ENCODE measurements at regions not wholly inside any gene's neighbourhood (a gene's known extent, or its start where the extent isn't known, plus 50 kb on each side); places are given as distances from the start of the nearest gene placed in this dataset.

DNA sequence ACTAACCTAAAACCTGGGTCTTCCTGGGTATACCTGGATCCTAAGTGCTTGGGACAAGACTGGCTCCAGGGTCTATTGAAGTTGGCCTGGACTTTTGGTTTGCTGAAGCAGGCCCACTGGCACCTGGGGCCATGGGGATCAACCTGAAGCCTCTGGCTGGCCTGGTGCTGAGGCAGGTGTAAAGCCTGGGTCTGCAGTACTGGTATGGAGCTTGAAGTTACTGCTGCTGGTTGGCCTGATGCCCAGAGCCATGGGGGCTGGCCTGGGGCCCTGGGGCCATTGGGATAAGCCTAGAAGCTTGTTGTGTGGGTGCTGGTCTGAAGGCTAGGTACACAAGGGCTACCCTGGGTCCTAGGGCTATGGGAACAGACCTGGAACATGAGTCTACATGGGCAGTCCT, 743.2 kb upstream of the GRIA3 start:
- H4K12ac ChIP-seq (ENCODE audit: low read depth, low read length) = no peak overlapping the region
- H4K8ac ChIP-seq (ENCODE audit: low read depth, low read length) = no peak overlapping the region
- H3K23ac ChIP-seq (ENCODE audit: low read length) = no peak overlapping the region
- H3K9ac ChIP-seq (ENCODE audit: low read length) = no peak overlapping the region
- no peak overlapping the region for H2BK12ac ChIP-seq (ENCODE audit: low read length)
- no peak overlapping the region for H2BK120ac ChIP-seq (ENCODE audit: insufficient read depth, low read length, poor library complexity)
- H3K4ac ChIP-seq (ENCODE audit: low read depth, low read length) = no peak overlapping the region
- no peak overlapping the region for H4K91ac ChIP-seq (ENCODE audit: low read depth, low read length)
- H3K18ac ChIP-seq (ENCODE audit: low read length) = no peak overlapping the region
- H2AFZ ChIP-seq (ENCODE audit: insufficient read depth, low read length, poor library complexity) = no peak overlapping the region
- no peaks in the 10 kb centered on the region for H3K36me3 ChIP-seq (ENCODE audit: control insufficient read depth in 1 of 2, insufficient read depth in 2 of 2, low read length in 2 of 2)
- H2BK5ac ChIP-seq (ENCODE audit: low read depth, low read length, poor library complexity) = no peak overlapping the region
- no peaks in the 10 kb centered on the region for H3K27me3 ChIP-seq (ENCODE audit: insufficient read depth, low read length)
- no peak overlapping the region for H3K4me2 ChIP-seq (ENCODE audit: low read length)
- no peak overlapping the region for H3K14ac ChIP-seq (ENCODE audit: low read length)
- no peaks in the 10 kb centered on the region for H3K79me1 ChIP-seq (ENCODE audit: low read length)
- H3K79me2 ChIP-seq (ENCODE audit: control insufficient read depth, insufficient read depth, low read length, poor library complexity) = no peaks in the 10 kb centered on the region
- H3K4me3 ChIP-seq (ENCODE audit: low read depth, low read length) = no peak overlapping the region
- no peak overlapping the region for H2AK5ac ChIP-seq (ENCODE audit: low read length)
- no peak for DNase-seq
- no peak overlapping the region for H3K27ac ChIP-seq (ENCODE audit: low read depth, low read length)
- H3K9me3 ChIP-seq (ENCODE audit: insufficient read depth, low read depth, low read length) = no peaks in the 10 kb centered on the region
- no peaks in the 10 kb centered on the region for H3K4me1 ChIP-seq (ENCODE audit: control insufficient read depth in 1 of 2, insufficient read depth in 2 of 2, low read length in 2 of 2)

DNA sequence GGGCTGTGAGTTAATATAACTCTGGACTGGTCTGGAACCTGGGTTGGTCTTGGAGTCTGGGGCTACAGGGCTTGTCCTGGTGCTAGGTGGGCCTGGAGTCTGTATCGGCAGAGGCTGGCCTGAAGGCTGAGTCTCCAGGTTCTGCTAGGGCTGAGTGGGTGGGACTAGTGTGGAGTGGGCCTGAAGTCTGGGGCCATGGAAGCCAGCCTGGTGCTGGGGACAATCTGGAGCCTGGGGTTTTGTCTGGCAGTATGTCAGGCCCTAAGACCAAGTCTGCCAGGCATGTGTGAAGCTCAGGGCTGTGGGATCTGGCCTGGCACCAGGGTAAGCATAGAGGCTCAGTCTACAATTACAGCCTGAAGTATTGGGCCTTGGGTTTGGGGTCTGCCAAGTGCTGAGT, 742.6 kb upstream of the GRIA3 start:
- Histone ChIP-seq H3K9ac (ENCODE audit: low read length) (no peak overlapping the region), H3K36me3 (ENCODE audit: control insufficient read depth in 1 of 2, insufficient read depth in 2 of 2, low read length in 2 of 2) (no peaks in the 10 kb centered on the region)

DNA sequence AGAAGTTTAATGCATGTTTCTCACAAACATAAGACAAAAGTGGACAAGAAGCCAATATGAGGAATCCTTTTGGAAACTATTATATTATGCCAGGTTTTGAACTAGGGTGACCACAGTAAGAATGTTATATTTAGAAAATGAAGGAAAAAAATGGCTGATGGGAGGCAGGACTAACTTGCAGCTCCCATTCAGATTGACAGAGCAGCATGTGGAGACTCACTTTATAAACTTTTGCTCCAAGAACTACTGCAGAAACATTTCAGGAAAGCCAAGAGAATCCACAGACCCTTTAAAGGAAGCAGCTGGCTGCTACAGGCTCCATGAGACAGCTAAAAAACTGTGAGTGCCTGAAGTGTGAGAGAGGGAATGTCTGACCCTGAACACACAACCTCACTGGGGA, 738.6 kb upstream of the GRIA3 start:
- Histone ChIP-seq H3K4ac (ENCODE audit: low read depth, low read length) (no peak overlapping the region), H3K27ac (ENCODE audit: low read depth, low read length) (no peak overlapping the region), H3K4me3 (ENCODE audit: low read depth, low read length) (no peak overlapping the region), H3K4me1 (ENCODE audit: control insufficient read depth in 1 of 2, insufficient read depth in 2 of 2, low read length in 2 of 2) (no peaks in the 10 kb centered on the region), H3K4me2 (ENCODE audit: low read length) (no peak overlapping the region), H2BK120ac (ENCODE audit: insufficient read depth, low read length, poor library complexity) (no peak overlapping the region), H4K12ac (ENCODE audit: low read depth, low read length) (no peak overlapping the region), H3K18ac (ENCODE audit: low read length) (no peak overlapping the region), H2AK5ac (ENCODE audit: low read length) (no peak overlapping the region), H3K36me3 (ENCODE audit: control insufficient read depth in 1 of 2, insufficient read depth in 2 of 2, low read length in 2 of 2) (no peaks in the 10 kb centered on the region), H3K79me2 (ENCODE audit: control insufficient read depth, insufficient read depth, low read length, poor library complexity) (no peaks in the 10 kb centered on the region), H4K91ac (ENCODE audit: low read depth, low read length) (no peak overlapping the region), H2BK5ac (ENCODE audit: low read depth, low read length, poor library complexity) (no peak overlapping the region), H2AFZ (ENCODE audit: insufficient read depth, low read length, poor library complexity) (no peak overlapping the region), H3K14ac (ENCODE audit: low read length) (no peak overlapping the region), H3K79me1 (ENCODE audit: low read length) (no peaks in the 10 kb centered on the region), H4K8ac (ENCODE audit: low read depth, low read length) (no peak overlapping the region), H2BK12ac (ENCODE audit: low read length) (no peak overlapping the region), H3K27me3 (ENCODE audit: insufficient read depth, low read length) (no peaks in the 10 kb centered on the region), H3K9ac (ENCODE audit: low read length) (no peak overlapping the region), H3K9me3 (ENCODE audit: insufficient read depth, low read depth, low read length) (no peaks in the 10 kb centered on the region), H3K23ac (ENCODE audit: low read length) (no peak overlapping the region)
- DNase-seq = no peak

More for the DNA sequence above, 742.6 kb upstream of the GRIA3 start:
- Histone ChIP-seq H3K14ac (ENCODE audit: low read length) (no peak overlapping the region), H2BK120ac (ENCODE audit: insufficient read depth, low read length, poor library complexity) (no peak overlapping the region), H3K27ac (ENCODE audit: low read depth, low read length) (no peak overlapping the region), H3K18ac (ENCODE audit: low read length) (no peak overlapping the region), H3K4ac (ENCODE audit: low read depth, low read length) (no peak overlapping the region), H2AK5ac (ENCODE audit: low read length) (no peak overlapping the region), H3K23ac (ENCODE audit: low read length) (no peak overlapping the region), H4K8ac (ENCODE audit: low read depth, low read length) (no peak overlapping the region), H3K79me1 (ENCODE audit: low read length) (no peaks in the 10 kb centered on the region), H2BK12ac (ENCODE audit: low read length) (no peak overlapping the region), H4K12ac (ENCODE audit: low read depth, low read length) (no peak overlapping the region), H3K79me2 (ENCODE audit: control insufficient read depth, insufficient read depth, low read length, poor library complexity) (no peaks in the 10 kb centered on the region), H4K91ac (ENCODE audit: low read depth, low read length) (no peak overlapping the region), H2AFZ (ENCODE audit: insufficient read depth, low read length, poor library complexity) (no peak overlapping the region), H3K4me3 (ENCODE audit: low read depth, low read length) (no peak overlapping the region), H3K4me1 (ENCODE audit: control insufficient read depth in 1 of 2, insufficient read depth in 2 of 2, low read length in 2 of 2) (no peaks in the 10 kb centered on the region), H3K4me2 (ENCODE audit: low read length) (no peak overlapping the region), H2BK5ac (ENCODE audit: low read depth, low read length, poor library complexity) (no peak overlapping the region), H3K27me3 (ENCODE audit: insufficient read depth, low read length) (no peaks in the 10 kb centered on the region), H3K9me3 (ENCODE audit: insufficient read depth, low read depth, low read length) (no peaks in the 10 kb centered on the region)
- no peak for DNase-seq
- no CpG with 5 or more reads among the region's 1 CpG for WGBS (ENCODE audit: extremely low coverage, insufficient coverage, insufficient read length)

DNA sequence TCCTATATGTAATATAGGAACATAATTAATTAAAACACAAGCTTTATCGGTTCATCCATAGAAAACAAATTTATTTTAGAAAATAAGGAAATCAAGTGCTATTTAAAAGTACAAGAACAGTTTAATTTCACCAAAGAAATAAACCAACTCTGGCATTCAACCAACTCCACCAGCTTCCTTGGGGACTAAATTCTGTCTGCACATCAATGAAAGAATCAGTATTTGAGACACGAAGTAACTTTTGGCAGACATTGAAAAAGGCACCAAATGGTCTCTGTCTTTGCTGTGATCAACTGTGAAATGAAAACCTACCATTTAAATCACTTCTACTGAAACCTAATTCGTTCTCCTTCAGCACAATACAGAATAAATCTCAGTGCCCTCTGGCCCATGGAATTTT, 719.7 kb upstream of the GRIA3 start:
- no peak overlapping the region for H4K12ac ChIP-seq (ENCODE audit: low read depth, low read length)
- H3K4me2 ChIP-seq (ENCODE audit: low read length) = no peak overlapping the region
- WGBS (ENCODE audit: extremely low coverage, insufficient coverage, insufficient read length) = no CpG with 5 or more reads among the region's 3 CpGs
- H3K79me2 ChIP-seq (ENCODE audit: control insufficient read depth, insufficient read depth, low read length, poor library complexity) = no peaks in the 10 kb centered on the region
- DNase-seq = no peak
- no peak overlapping the region for H2AK5ac ChIP-seq (ENCODE audit: low read length)
- H2BK5ac ChIP-seq (ENCODE audit: low read depth, low read length, poor library complexity) = no peak overlapping the region
- H3K36me3 ChIP-seq (ENCODE audit: control insufficient read depth in 1 of 2, insufficient read depth in 2 of 2, low read length in 2 of 2) = no peaks in the 10 kb centered on the region
- H3K79me1 ChIP-seq (ENCODE audit: low read length) = no peaks in the 10 kb centered on the region
- no peaks in the 10 kb centered on the region for H3K27me3 ChIP-seq (ENCODE audit: insufficient read depth, low read length)
- no peak overlapping the region for H4K8ac ChIP-seq (ENCODE audit: low read depth, low read length)
- H2BK12ac ChIP-seq (ENCODE audit: low read length) = no peak overlapping the region
- H3K9ac ChIP-seq (ENCODE audit: low read length) = no peak overlapping the region
- no peak overlapping the region for H2AFZ ChIP-seq (ENCODE audit: insufficient read depth, low read length, poor library complexity)
- H3K4ac ChIP-seq (ENCODE audit: low read depth, low read length) = no peak overlapping the region
- no peak overlapping the region for H3K4me3 ChIP-seq (ENCODE audit: low read depth, low read length)
- H3K4me1 ChIP-seq (ENCODE audit: control insufficient read depth in 1 of 2, insufficient read depth in 2 of 2, low read length in 2 of 2) = no peaks in the 10 kb centered on the region
- H4K91ac ChIP-seq (ENCODE audit: low read depth, low read length) = no peak overlapping the region
- H3K9me3 ChIP-seq (ENCODE audit: insufficient read depth, low read depth, low read length) = no peaks in the 10 kb centered on the region
- no peak overlapping the region for H3K27ac ChIP-seq (ENCODE audit: low read depth, low read length)
- no peak overlapping the region for H3K23ac ChIP-seq (ENCODE audit: low read length)
- H2BK120ac ChIP-seq (ENCODE audit: insufficient read depth, low read length, poor library complexity) = no peak overlapping the region
- no peak overlapping the region for H3K18ac ChIP-seq (ENCODE audit: low read length)
- no peak overlapping the region for H3K14ac ChIP-seq (ENCODE audit: low read length)

DNA sequence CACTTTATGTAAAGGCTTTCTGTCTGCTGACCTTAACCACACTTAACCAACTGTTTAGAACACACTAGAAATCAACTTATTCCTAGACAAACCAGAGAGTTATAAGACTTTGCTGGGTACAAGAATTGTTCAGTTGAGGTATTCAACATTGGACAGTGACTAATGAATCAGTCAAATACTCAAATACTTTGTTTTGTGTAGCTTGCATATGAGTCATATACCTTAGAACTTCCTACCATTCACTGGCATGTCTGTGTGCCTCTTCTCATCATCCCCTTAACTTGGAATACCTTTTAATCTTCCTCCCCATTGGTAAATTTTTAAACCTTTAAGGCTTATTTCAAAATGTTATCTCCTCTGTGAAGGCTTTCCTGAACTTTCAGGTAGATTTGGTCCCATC, 708.8 kb upstream of the GRIA3 start:
- H4K8ac ChIP-seq (ENCODE audit: low read depth, low read length) = no peak overlapping the region
- no peak overlapping the region for H2BK12ac ChIP-seq (ENCODE audit: low read length)
- H3K4me2 ChIP-seq (ENCODE audit: low read length) = no peak overlapping the region
- H3K9ac ChIP-seq (ENCODE audit: low read length) = no peak overlapping the region
- no peak overlapping the region for H3K23ac ChIP-seq (ENCODE audit: low read length)
- no peak overlapping the region for H2AFZ ChIP-seq (ENCODE audit: insufficient read depth, low read length, poor library complexity)
- no peaks in the 10 kb centered on the region for H3K27me3 ChIP-seq (ENCODE audit: insufficient read depth, low read length)
- H3K79me1 ChIP-seq (ENCODE audit: low read length) = no peaks in the 10 kb centered on the region
- H2BK5ac ChIP-seq (ENCODE audit: low read depth, low read length, poor library complexity) = no peak overlapping the region
- H3K79me2 ChIP-seq (ENCODE audit: control insufficient read depth, insufficient read depth, low read length, poor library complexity) = no peaks in the 10 kb centered on the region
- H4K12ac ChIP-seq (ENCODE audit: low read depth, low read length) = no peak overlapping the region
- H2BK120ac ChIP-seq (ENCODE audit: insufficient read depth, low read length, poor library complexity) = no peak overlapping the region
- no peak overlapping the region for H4K91ac ChIP-seq (ENCODE audit: low read depth, low read length)
- DNase-seq = peak in 1 of 2 donors; percentile 10
- no peak overlapping the region for H3K4me3 ChIP-seq (ENCODE audit: low read depth, low read length)
- H3K4me1 ChIP-seq (ENCODE audit: control insufficient read depth in 1 of 2, insufficient read depth in 2 of 2, low read length in 2 of 2) = no peaks in the 10 kb centered on the region
- no peak overlapping the region for H3K18ac ChIP-seq (ENCODE audit: low read length)
- H3K9me3 ChIP-seq (ENCODE audit: insufficient read depth, low read depth, low read length) = no peaks in the 10 kb centered on the region
- H3K14ac ChIP-seq (ENCODE audit: low read length) = no peak overlapping the region
- no peak overlapping the region for H3K4ac ChIP-seq (ENCODE audit: low read depth, low read length)
- no peak overlapping the region for H3K27ac ChIP-seq (ENCODE audit: low read depth, low read length)
- no peak overlapping the region for H2AK5ac ChIP-seq (ENCODE audit: low read length)
- H3K36me3 ChIP-seq (ENCODE audit: control insufficient read depth in 1 of 2, insufficient read depth in 2 of 2, low read length in 2 of 2) = no peaks in the 10 kb centered on the region
